ENCODE measurements at regions not wholly inside any gene's neighbourhood (a gene's known extent, or its start where the extent isn't known, plus 50 kb on each side); places are given as distances from the start of the nearest gene placed in this dataset.
"Not testable (repeated sequence)": the region's sequence is repeated elsewhere in the genome, so short reads cannot be mapped to it uniquely, and the experiment has no call there.

DNA sequence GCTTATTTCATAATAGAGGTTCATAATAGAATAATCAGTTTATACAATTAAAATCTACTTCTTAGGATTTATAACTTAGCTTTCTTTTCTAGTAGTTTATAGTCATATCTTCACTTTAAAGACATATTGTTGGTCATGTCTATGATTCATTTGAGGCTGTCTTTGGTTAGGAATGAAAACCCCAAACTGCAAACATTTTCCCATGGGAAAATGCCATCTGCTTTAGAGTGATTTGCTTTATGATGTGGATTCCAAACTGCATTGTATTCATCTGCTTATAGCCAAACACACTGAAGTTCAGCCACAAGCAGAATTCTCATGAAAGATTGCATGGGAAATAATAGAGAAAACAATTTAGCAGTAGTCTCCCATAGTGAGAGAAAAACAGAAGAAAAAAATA lies 128.0 kb downstream of the RFPL4B start:
- DNase-seq (ENCODE audit: insufficient read length, low spot score): no peak
- FAIRE-seq: no peak
- TF ChIP-seq POLR2A (IDR thresholded peaks at IDR 0.05; ENCODE audit: low read depth, low read length): no peak

GRCh38 chr6:112477125-112477524 lies 130.0 kb downstream of the RFPL4B start:
- FAIRE-seq: no peak
- TF ChIP-seq POLR2A (IDR thresholded peaks at IDR 0.05; ENCODE audit: low read depth, low read length): no peak

DNA sequence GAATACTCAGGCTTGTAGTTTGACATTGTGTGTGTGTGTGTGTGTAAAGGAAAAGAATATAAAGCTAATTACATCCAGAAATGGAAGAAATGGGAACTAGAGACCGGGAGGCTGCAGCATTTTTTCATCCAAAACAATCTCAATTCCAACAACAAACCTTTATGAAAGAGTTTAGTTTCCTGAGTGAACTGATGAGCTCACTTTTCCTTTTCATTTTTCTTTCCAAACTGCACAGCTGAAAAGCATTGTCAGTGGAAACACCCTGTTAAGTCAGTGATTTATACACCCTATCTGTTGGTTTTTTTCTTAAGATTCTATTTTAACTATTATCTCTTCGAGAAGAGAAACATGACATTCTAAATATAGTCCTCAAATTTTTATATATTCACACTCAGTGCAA lies 130.9 kb downstream of the RFPL4B start:
- no peak for FAIRE-seq
- no peak for TF ChIP-seq POLR2A (IDR thresholded peaks at IDR 0.05; ENCODE audit: low read depth, low read length)
- no peak for DNase-seq (ENCODE audit: insufficient read length, low spot score)

More at GRCh38 chr6:112477125-112477524, 130.0 kb downstream of the RFPL4B start:
- no peak for DNase-seq (ENCODE audit: insufficient read length, low spot score)

DNA sequence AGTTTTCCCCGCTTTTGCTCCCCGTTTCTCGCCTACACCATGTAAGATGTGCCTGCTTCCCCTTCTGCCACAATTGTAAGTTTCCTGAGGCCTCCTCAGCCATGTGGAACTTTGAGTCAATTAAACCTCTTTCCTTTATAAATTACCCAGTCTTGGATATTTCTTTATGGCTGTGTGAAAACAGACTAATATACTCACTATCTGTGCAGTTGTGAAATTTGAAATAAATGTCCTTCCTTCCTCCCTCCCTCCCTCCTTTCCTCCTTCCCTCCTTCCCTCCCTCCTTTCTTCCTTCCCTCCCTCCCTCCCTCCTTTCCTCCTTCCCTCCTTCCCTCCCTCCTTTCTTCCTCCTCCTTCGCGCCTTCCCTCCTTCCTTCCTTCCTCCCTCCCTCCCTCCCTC lies 132.8 kb downstream of the RFPL4B start:
- not testable (repeated sequence) for FAIRE-seq; DNase-seq (ENCODE audit: insufficient read length, low spot score)

DNA sequence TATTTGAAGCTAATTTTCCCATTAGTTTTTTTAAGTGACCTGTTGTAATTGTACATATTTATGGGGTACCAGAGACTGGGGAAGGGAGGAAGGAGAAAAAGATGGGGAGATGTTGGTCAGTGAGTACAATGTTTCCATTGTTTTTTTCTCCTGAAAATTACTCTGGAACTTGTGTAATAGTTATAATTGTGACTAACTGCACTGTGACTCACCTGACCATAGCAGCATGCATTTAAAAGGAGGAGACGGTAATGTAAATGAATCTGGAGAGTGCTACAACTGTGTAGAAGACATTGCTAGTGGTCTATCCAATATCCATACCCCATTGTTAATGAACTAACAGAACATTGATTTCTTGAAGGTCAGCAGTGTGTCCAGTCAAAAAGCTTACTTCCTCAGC lies 133.4 kb downstream of the RFPL4B start:
- DNase-seq (ENCODE audit: insufficient read length, low spot score) (peak; percentile 19), FAIRE-seq (peak; percentile 75)
- TF ChIP-seq POLR2A (IDR thresholded peaks at IDR 0.05; ENCODE audit: low read depth, low read length): no peak

- no peak for FAIRE-seq
- no peak for DNase-seq (ENCODE audit: insufficient read length, low spot score)
- TF ChIP-seq POLR2A (IDR thresholded peaks at IDR 0.05; ENCODE audit: low read depth, low read length): no peak
Observed at GRCh38 chr6:112481211-112481610, 134.1 kb downstream of the RFPL4B start.

DNA sequence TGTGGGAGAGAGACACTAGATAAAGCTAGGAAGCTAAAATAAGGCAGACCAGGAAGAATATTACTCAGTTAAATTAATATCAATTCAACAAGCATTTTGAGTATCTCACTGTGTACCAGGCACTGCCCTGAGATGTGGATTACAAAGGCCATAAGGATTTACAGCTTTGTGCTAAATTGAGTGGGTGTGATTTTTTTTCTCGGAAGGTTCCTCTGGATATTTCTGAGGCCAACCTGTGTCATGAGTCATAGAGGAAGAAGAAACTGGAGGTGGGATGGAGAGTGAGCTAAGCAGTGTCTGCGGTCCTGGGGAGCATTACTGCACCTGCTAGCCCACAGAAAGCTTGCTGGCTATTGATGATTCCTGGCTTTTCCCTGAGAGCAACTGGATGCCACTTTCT lies 135.2 kb downstream of the RFPL4B start:
- no peak for TF ChIP-seq POLR2A (IDR thresholded peaks at IDR 0.05; ENCODE audit: low read depth, low read length)
- DNase-seq (ENCODE audit: insufficient read length, low spot score): no peak
- FAIRE-seq: no peak

- no peak for TF ChIP-seq POLR2A (IDR thresholded peaks at IDR 0.05; ENCODE audit: low read depth, low read length)
- FAIRE-seq (no peak), DNase-seq (ENCODE audit: insufficient read length, low spot score) (no peak)
Observed at GRCh38 chr6:112485120-112485826, 138.1 kb downstream of the RFPL4B start.

- FAIRE-seq: no peak
- no peak for DNase-seq (ENCODE audit: insufficient read length, low spot score)
- no peak for TF ChIP-seq POLR2A (IDR thresholded peaks at IDR 0.05; ENCODE audit: low read depth, low read length)
Observed at GRCh38 chr6:112485827-112486212, 138.7 kb downstream of the RFPL4B start.

DNA sequence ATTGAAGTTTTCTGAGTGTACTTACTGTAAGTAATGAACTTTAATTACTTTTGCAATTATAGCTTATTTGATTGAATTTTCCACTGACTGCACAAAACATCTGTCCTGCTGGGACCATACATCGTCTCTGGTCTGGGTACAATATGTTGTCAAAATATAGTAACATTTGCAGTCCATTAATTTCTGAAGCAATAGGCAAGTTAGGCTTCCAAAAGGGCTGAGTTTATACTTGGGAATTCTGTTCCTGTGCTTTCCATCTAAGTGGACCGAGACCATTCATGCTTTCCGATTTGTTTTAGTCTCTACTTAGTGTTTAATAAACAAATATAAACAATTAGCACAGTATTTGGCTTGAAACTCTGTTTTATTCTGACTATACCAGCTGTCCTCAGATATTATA lies 139.3 kb downstream of the RFPL4B start:
- FAIRE-seq: no peak
- TF ChIP-seq POLR2A (IDR thresholded peaks at IDR 0.05; ENCODE audit: low read depth, low read length): no peak
- DNase-seq (ENCODE audit: insufficient read length, low spot score): no peak

DNA sequence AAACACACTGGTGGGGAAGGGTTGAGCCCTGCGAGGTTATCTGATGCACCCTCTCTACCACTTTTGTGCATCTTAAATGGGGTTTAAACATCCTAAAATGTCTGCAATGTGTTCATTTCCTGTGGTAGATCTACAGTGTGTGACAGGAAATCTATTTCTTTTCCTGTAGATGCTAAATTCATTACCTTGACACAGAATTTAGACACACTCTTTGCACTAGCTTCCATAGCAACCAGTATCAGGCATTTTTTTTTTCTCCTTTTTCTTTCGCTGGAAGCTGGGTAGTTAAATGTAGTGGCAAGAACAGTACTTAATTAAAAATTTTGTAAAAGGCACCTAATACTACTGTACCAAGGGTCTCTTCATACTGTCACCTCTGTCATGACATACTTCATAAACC lies 141.1 kb downstream of the RFPL4B start:
- no peak for TF ChIP-seq POLR2A (IDR thresholded peaks at IDR 0.05; ENCODE audit: low read depth, low read length)
- DNase-seq (ENCODE audit: insufficient read length, low spot score) (no peak), FAIRE-seq (no peak)

GRCh38 chr6:112501705-112502104 lies 154.6 kb downstream of the RFPL4B start:
- DNase-seq (ENCODE audit: insufficient read length, low spot score) (no peak), FAIRE-seq (no peak)
- TF ChIP-seq POLR2A (IDR thresholded peaks at IDR 0.05; ENCODE audit: low read depth, low read length): no peak

DNA sequence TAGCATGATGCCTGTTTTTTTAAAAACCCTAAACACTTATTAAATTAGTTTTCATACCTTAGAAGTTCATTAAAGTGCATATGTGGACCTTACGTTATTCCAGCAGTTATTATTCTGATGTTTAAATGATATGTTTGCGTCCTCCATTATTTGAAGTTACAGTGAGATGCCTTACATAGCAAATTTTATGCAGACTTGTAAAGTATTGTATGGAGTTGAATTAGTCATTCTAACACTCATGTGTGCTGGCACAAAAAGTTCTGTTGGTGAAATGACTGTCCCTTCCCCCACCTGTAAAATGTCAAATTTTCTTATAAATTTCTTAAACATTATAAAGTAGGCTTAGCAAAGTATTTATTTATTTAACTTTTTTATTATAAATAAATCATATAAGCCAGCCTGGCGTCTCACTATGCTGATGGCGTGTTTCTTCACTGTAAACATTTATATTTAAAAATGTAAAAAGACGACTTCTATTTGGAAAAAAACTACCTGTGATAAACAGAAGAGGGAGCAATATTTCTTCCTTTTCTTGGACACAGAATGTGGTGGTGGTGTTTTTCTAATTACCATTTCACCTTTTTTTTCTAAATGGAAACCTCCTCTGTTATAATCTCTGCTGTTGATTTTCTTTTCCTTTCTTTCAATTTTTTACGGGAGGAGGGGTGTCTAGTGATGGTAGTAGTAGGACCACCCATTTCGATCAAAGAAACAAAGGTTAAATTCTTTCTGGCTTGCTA lies 155.4 kb downstream of the RFPL4B start:
- TF ChIP-seq POLR2A (IDR thresholded peaks at IDR 0.05; ENCODE audit: low read depth, low read length): no peak
- FAIRE-seq (no peak), DNase-seq (ENCODE audit: insufficient read length, low spot score) (peak; percentile 3)

- FAIRE-seq: no peak
- DNase-seq (ENCODE audit: insufficient read length, low spot score): no peak
- no peak for TF ChIP-seq POLR2A (IDR thresholded peaks at IDR 0.05; ENCODE audit: low read depth, low read length)
Observed at GRCh38 chr6:112503091-112503596, 156.0 kb downstream of the RFPL4B start.

DNA sequence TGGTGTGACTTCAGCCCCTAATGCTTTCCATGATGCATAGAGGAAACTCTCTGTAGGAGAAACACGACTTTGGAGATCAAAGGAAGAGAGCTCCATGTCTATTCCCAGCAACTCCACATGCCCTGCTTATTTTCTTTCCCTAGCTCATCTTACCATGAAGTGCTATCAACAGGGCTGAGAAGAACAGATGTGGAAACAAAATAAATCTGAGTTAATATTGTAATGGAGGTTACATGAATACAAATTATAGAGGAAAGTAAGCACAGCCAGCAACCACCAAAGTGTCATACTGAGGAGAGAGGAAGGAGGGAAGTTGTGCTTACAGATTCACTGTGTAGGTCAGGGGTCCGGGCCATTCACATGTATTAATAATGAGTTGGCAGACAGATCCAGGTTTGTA lies 157.5 kb downstream of the RFPL4B start:
- FAIRE-seq (no peak), DNase-seq (ENCODE audit: insufficient read length, low spot score) (no peak)
- TF ChIP-seq POLR2A (IDR thresholded peaks at IDR 0.05; ENCODE audit: low read depth, low read length): no peak
